ENCODE measurements at regions not wholly inside any gene's neighbourhood (a gene's known extent, or its start where the extent isn't known, plus 50 kb on each side); places are given as distances from the start of the nearest gene placed in this dataset.

DNA sequence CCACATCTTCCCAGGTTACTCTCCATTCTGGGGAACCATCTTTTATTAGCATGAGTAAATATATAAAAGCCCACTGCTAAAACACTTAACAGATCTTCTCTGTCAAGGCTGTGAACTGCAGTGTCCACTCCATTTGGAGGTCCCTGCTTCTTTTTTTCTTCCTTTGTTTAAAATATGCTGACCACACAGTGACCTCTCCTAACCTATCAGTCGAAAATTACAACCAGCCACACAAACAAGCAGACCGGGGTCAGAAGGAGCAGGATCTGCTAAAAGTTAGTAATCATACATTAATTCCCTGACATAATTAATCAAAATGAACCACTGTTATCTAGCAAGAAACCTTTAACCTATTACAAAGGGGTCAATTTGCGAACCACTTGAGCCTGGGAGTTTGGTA, 427.9 kb upstream of the NR2F2 start:
- no peak for DNase-seq

DNA sequence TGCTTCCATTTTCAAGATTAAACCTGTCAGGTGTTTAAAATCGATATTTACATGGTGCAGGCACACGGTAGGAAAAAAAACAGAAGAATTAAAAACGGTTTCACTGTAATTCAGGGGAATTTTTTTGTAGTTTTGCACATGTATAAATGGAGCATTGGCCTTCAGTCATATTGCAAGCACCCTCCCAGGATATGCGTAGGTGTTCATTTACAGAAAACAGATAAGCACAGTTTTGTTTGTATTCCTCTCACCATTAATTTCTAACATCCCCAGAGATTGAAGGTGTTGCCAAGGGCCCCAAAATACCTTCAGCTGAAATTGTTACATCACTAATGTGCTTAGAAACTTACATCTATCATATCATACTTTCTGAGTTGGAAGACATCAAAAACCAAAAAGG, 427.1 kb upstream of the NR2F2 start:
- no peak for DNase-seq

- DNase-seq: no peak
These were observed 419.8 kb upstream of the NR2F2 start for GRCh38 chr15:95910643-95911212.

DNA sequence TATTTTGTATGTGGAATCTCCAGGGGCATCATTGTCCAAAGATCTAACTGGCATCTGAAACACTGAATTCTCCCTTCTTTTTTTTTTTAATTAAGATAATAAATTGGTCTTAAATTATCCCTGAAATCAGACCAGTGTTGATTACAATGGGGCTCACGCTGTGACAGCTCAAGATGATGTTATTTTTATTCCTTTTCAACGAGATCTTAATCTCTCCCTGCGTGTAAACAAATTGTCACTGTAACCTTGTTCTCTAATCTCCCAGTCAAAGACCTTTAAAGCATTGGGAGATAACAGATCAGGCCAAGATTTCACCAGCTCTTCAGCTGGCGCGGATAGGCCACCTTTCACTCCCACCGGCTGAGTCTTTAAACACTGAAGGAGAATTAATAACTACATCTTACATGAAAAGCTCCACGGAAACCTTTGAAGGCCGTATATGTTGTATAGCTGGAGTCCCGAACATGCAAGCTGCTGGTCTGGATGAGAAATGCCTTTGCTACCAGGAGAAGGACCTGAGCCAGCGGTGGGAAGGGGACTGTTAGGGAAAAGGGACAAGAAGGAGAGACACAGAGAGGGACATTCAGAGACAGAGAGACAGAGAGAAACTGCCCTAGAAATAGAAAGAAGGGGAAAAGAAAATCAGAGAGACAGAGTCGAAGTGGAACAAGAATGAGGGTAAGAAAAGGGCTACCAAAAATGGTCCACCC, 418.8 kb upstream of the NR2F2 start:
- DNase-seq: no peak

DNA sequence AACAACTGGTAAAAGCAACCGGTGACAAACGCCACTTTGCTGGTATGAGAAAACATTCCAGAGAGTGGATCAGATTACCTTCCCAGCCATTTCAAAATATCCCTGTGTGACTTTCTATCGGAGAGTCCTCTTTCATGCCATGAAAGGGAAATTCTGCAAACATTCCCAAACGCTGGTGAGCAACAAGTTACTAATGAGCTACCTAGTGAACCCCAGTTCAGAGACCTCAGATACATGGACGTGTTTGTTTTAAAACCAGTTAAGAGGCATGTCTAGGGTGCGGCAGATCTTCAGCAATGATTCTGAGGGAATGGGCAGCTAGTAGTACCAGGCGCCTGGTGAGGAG, 418.2 kb upstream of the NR2F2 start:
- DNase-seq: no peak

GRCh38 chr15:95912728-95913127, 417.8 kb upstream of the NR2F2 start:
- no peak for DNase-seq

DNA sequence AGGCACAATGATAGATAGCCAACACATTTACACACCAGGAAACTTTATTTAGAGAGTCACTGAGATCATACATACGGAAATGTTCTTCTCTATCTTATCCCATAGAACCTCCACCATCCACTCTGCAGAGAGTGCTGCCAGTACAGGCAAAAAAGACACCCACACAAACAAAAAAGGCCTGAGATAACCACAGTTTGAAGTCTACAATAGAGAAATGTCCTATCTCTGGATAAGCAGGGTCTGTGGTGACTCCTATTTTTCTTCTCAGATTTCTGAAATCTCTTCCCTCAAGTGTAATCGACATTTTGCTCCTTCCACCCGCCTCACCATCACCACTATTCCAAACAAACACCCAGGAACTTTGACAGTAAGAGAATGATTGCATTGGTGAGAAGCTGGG, 413.9 kb upstream of the NR2F2 start:
- no peak for DNase-seq

- no peak for DNase-seq
These were observed 412.0 kb upstream of the NR2F2 start for GRCh38 chr15:95918525-95918924.

DNA sequence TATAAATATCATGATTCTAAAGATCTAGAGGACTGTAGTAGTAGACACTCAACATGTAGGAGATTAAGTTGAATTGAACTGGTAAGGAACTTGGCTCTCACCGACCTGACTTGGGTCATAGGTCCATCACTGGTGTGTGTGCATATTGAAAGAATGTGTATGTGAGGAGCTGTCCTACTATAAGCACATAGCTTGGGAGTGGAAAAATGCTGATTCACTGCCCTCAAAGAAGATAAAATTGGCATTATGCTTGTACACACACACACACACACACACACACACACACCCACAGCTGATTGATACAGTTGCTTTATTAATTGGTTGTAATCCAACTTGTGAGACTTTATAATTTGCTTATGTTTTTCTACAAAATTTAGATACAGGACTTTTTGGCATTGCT, 411.0 kb upstream of the NR2F2 start:
- peak; percentile 71 for DNase-seq

- DNase-seq: no peak
These were observed 409.1 kb upstream of the NR2F2 start for GRCh38 chr15:95921404-95921803.

DNA sequence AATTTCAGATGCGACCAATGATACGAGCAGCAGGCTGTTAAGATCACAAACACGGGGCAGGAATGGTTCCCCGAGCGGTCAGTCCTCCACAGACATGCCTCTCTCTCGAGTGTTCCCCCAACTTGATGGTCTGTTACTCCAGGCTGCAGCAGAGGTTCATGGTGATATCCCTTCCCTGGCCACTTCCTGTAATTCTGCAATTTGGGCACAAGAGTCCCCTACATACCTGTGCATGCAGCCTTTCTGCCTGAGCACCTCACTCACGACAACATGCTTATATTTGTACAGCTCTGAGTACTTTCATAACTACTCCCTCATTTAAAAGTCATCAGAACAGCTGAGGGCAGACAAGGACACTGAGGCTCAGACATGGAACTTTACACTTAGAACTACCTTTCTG, 408.1 kb upstream of the NR2F2 start:
- peak; percentile 35 for DNase-seq

DNA sequence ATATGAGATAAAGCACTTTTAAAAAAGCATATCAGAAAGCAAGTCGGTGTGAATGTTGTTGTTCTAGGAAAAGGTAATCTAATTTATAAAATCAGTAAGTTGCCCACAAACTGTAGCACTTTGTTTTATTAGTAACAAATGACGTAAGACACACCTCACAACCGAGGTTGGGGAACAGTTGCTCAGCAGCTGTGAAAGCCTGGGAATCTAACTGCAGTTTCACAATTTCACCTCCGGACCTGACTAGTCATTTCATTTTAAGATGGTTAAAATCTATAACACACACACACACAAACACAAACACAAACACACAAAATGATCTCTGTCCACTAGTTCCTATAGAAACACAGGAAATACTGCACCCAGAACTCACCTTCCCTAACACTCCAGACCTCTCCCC, 406.7 kb upstream of the NR2F2 start:
- DNase-seq: no peak

DNA sequence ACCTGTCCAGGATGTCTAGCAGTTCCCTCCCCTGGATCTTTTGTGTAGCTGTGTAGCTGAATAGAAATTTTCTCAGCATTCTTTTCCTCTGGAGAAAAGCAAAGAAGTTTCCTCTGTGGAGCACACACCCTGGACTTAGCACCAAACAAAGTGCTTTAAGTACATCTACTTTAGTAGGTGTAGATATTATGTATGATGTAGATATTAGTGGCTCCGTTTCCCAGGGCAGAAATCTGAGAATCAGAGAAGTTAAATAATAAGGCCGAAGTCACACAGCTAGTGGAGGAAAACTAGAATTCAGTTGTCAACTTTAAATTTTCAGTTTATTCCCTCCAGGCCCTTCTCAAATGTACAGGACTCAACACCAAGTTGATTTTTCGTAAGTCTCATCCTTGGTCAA, 401.7 kb upstream of the NR2F2 start:
- no peak for DNase-seq

GRCh38 chr15:95929232-95929846, 401.2 kb upstream of the NR2F2 start:
- DNase-seq: peak; percentile 99

- DNase-seq: no peak
These were observed 399.7 kb upstream of the NR2F2 start for GRCh38 chr15:95930659-95931375.

DNA sequence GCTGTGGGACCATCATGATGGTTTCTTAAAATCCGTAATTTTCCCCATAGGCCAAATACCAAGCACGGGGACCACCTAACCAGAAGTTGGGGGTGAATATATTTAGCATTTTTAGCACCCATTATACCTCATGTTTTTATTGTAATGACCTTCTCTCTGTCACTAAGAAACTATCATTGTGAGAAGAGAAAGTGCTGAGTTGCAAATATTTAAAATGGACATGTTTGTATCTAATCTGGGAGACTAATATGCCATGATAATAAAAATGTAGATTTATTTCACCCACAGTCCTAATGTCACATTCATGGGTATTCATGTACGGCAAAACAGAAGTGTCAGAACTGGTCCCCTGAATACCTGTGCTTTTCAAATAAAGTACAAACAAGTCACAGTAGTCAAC, 398.9 kb upstream of the NR2F2 start:
- DNase-seq: no peak

DNA sequence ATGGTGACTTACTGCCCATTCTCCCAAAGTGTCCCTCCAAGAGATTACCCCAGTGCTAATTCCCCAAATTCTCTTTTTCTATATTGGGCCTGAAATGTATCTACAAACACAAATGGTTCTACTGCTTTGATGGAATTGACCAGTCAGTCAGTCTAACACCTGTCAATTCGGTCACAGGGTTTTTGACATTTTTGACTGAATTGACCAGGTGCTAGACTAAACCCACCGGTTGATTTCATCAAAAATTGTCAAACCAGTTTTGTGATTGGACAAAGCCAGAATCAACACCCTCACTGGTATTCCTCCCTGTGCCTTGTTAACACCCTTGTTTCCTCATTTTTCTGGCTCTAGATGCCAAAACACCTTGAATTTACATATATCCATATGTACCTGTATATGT, 398.4 kb upstream of the NR2F2 start:
- DNase-seq: no peak

DNA sequence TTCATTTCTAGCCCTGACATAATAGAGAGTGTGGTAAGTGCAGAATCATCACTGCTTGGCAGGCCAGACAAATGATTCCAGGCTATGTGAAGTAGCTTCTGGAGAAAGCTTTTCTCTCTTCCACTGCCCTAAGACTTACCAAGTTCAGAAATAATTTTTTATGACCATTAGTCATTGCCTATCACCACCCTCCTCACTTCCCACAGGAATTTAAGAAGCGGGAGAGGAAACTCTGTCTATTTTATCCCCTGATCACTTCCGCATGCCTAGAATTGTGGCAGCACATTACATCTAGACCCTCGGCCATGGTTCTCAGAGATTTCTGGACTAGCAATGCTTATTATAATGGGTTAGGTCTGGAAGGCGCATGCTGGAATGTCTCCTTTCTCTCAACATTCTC, 397.8 kb upstream of the NR2F2 start:
- DNase-seq: no peak

DNA sequence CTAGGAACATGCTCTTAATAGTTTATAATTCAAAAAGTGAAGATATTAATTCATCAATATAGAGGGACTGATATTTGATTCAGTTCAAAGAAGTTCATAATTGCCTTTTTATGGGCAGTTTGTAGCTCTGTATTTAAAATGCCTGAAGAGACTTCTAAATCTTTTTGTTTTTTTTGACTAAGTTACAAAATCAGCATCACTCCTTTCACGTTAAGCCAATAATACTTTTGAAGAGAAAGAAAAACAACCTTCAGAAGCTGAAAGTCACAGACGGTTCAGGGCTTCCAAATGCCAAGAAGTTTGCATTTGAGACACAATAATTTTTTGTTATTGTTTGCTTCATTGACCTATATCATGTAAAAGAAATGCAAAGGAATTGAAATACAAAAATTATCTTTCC, 394.6 kb upstream of the NR2F2 start:
- DNase-seq: no peak

- no peak for DNase-seq
These were observed 393.4 kb upstream of the NR2F2 start for GRCh38 chr15:95937128-95937528.

- DNase-seq: no peak
These were observed 390.0 kb upstream of the NR2F2 start for GRCh38 chr15:95940431-95940985.

GRCh38 chr15:95944193-95944592, 386.3 kb upstream of the NR2F2 start:
- DNase-seq: no peak

- DNase-seq: no peak
These were observed 385.7 kb upstream of the NR2F2 start for GRCh38 chr15:95944661-95945255.
